ENCODE measurements at regions not wholly inside any gene's neighbourhood (a gene's known extent, or its start where the extent isn't known, plus 50 kb on each side); places are given as distances from the start of the nearest gene placed in this dataset.

DNA sequence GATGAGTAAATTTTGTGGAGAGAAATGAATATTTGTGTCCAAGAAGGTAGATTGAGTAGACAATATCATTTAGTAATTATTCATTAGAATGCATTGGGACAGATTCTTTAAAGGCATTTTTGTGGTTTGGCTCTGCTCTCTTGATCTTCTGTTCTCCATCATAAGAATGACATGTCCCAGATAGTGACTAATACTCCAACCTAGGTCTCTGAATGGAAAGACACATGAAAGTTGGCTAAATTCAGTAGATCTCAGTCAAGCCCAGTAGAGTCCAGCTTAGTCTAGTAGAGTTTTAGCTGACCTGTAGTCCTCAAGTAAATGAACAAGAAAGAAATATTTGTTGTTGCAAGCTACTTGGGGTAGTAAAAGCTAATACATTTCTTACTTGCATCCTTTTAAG lies 61.8 kb upstream of the DNAH14 start:
- TF ChIP-seq SIX5 (IDR thresholded peaks at IDR 0.05; ENCODE audit: low read depth, low read length) (no peak), MAFK (IDR thresholded peaks at IDR 0.05; ENCODE audit: low read depth, low read length) (no peak), YY1 (IDR thresholded peaks at IDR 0.05; ENCODE audit: low read depth, low read length) (no peak), HDAC2 (IDR thresholded peaks at IDR 0.05; ENCODE audit: borderline replicate concordance in 1 of 2, low read depth in 2 of 2, low read length in 2 of 2) (no peak), RAD21 (IDR thresholded peaks at IDR 0.05 in 1 of 2, conservative IDR thresholded peaks at IDR 0.05 in 1 of 2; ENCODE audit: low read depth in 2 of 2, low read length in 2 of 2) (no peak), SAP30 (IDR thresholded peaks at IDR 0.05; ENCODE audit: insufficient read depth, insufficient replicate concordance, low read length) (no peak)
- Histone ChIP-seq H3K27ac (ENCODE audit: low read depth, low read length) (no peak overlapping the region), H3K56ac (replicated peaks; ENCODE audit: insufficient read length, low read depth, low read length) (no peak overlapping the region), H2BK120ac (replicated peaks; ENCODE audit: low read depth, low read length) (no peak overlapping the region), H3K27me3 (replicated peaks in 1 of 4; ENCODE audit: control insufficient read depth in 3 of 4, extremely low read depth in 1 of 4, insufficient read depth in 3 of 4, low read length in 3 of 4) (no peaks in the 10 kb centered on the region), H2BK20ac (ENCODE audit: low read length) (no peak overlapping the region), H4K5ac (ENCODE audit: insufficient read length, low read depth, low read length) (no peak overlapping the region), H3K23ac (ENCODE audit: insufficient read length) (no peak overlapping the region), H3K18ac (ENCODE audit: extremely low read depth, low read length) (no peak overlapping the region), H3K9ac (replicated peaks in 1 of 4; ENCODE audit: extremely low read depth in 1 of 4, low read depth in 3 of 4, low read length in 3 of 4) (no peak overlapping the region), H4K20me1 (replicated peaks in 1 of 2; ENCODE audit: control insufficient read depth in 1 of 2, insufficient read depth in 2 of 2, low read length in 2 of 2) (no peaks in the 10 kb centered on the region), H3K9me3 (ENCODE audit: insufficient read depth in 2 of 2, low read depth in 1 of 2, low read length in 1 of 2) (peaks cover 0 to 5% of the 10 kb centered on the region in 2 experiments; a peak in 2 of 4 replicates), H3K79me2 (ENCODE audit: control insufficient read depth in 1 of 2, insufficient read depth in 2 of 2, low read length in 2 of 2) (no peaks in the 10 kb centered on the region), H2AK5ac (ENCODE audit: low read depth, low read length) (no peak overlapping the region), H2AFZ (ENCODE audit: low read length) (no peak overlapping the region), H2BK5ac (ENCODE audit: low read depth, low read length) (no peak overlapping the region), H3K23me2 (ENCODE audit: low read depth, low read length) (no peaks in the 10 kb centered on the region), H3K4me1 (replicated peaks in 1 of 4; ENCODE audit: control insufficient read depth in 3 of 4, insufficient read depth in 4 of 4, low read length in 3 of 4) (peaks cover 0 to 3% (median 0%) of the 10 kb centered on the region in 4 experiments; a peak in 1 of 7 replicates), H2BK12ac (ENCODE audit: low read depth, low read length) (no peak overlapping the region), H4K8ac (ENCODE audit: extremely low read depth, insufficient read depth, low read length) (no peak overlapping the region), H2BK15ac (ENCODE audit: low read length) (no peak overlapping the region), H4K91ac (replicated peaks; ENCODE audit: insufficient read length, low read length) (no peak overlapping the region), H3K4ac (replicated peaks; ENCODE audit: insufficient read length, low read depth, low read length) (no peak overlapping the region), H3K36me3 (ENCODE audit: control insufficient read depth in 2 of 4, insufficient read depth in 4 of 4, low read length in 3 of 4) (no peaks in the 10 kb centered on the region), H3K4me2 (ENCODE audit: insufficient read depth in 1 of 2, low read depth in 2 of 2, low read length in 2 of 2) (no peak overlapping the region), H3K4me3 (ENCODE audit: extremely low read depth in 1 of 4, insufficient read depth in 2 of 4, low read depth in 3 of 4, low read length in 4 of 4) (no peak overlapping the region), H3K79me1 (ENCODE audit: low read depth, low read length) (no peaks in the 10 kb centered on the region), H3K14ac (ENCODE audit: insufficient read length) (no peak overlapping the region)
- CTCF ChIA-PET (ENCODE audit: partially characterized antibody) = interaction anchor here (1.5 kb wide), 1 partner anchor 16 kb away, joined by 5 read pairs; no protein-coding TSS in a partner anchor
- no peak for FAIRE-seq
- POLR2A ChIA-PET (ENCODE audit: partially characterized antibody) = no interaction called here
- no peak for DNase-seq (ENCODE audit: low read depth in 1 of 2, low spot score in 2 of 2)
